Left lung (tissue), 4 donors: ENCODE measurements at regions not wholly inside any gene's neighbourhood (a gene's known extent, or its start where the extent isn't known, plus 50 kb on each side); places are given as distances from the start of the nearest gene placed in this dataset.

Experiments
- ATAC-seq: fragments of 200-7000 bp; cut with Tn5 transposase; one replicate; pipeline ENCODE4 v1.9.1; 2020; ENCODE audit warnings: moderate library complexity
- DNase-seq, 4 donors: peaks; one replicate each; pipeline ENCODE4 v3.0.0-alpha.2; 2013 to 2020
- H3K27ac ChIP-seq, 2 donors: fragments of 200-600 bp; sonication (generic) in 1 of 2; one replicate each; pipeline versions ENCODE4 v1.5.0 to v1.8.0; 2020 to 2021
- H3K27me3 ChIP-seq, 2 donors: fragments of 200-600 bp; sonication (generic) in 1 of 2; one replicate each; pipeline versions ENCODE4 v1.5.0 to v1.8.0; 2020 to 2021
- H3K36me3 ChIP-seq, 2 donors: fragments of 200-600 bp; sonication (generic) in 1 of 2; one replicate each; pipeline versions ENCODE4 v1.5.0 to v1.8.0; 2020 to 2021
- H3K4me1 ChIP-seq, 2 donors: fragments of 200-600 bp; one replicate each; pipeline ENCODE4 v1.8.0; 2021
- H3K4me3 ChIP-seq, 2 donors: fragments of 200-600 bp; sonication (generic) in 1 of 2; one replicate each; pipeline versions ENCODE4 v1.5.0 to v1.8.0; 2020 to 2021; ENCODE audit warnings: mild to moderate bottlenecking in 1 of 2
- H3K9me3 ChIP-seq, 2 donors: fragments of 200-600 bp; sonication (generic) in 1 of 2; one replicate each; pipeline versions ENCODE4 v1.5.0 to v1.8.0; 2020 to 2021
- CTCF ChIP-seq, 2 donors: fragments of 200-600 bp; sonication (generic) in 1 of 2; IDR thresholded peaks; one replicate each; pipeline versions ENCODE4 v1.5.0 to v1.8.0; 2021; ENCODE audit warnings: antibody characterized with exemption in 2 of 2
- intact Hi-C, 2 donors: fragments of 100-400 bp; cut with DNase I; formaldehyde crosslinking; loops; one replicate each; pipeline versions ENCODE4 v1.11.2 to v1.14.2; 2022
- donor health status: DM: no; HTN: yes; CAD: no.
- donor health status: DM: no; HTN: no; CAD: no.

GRCh38 chr2:228655331-228655730 lies 473.8 kb upstream of the SPHKAP start:
- no peak for ATAC-seq
- intact Hi-C loops = no loop called here
- no peak for TF ChIP-seq CTCF (IDR thresholded peaks at IDR 0.05)
- Histone ChIP-seq H3K27me3 (no peaks in the 10 kb centered on the region), H3K4me1 (no peaks in the 10 kb centered on the region), H3K4me3 (no peak overlapping the region), H3K9me3 (no peaks in the 10 kb centered on the region), H3K36me3 (no peaks in the 10 kb centered on the region), H3K27ac (no peak overlapping the region)
- no peak for DNase-seq

GRCh38 chr2:228654707-228655106 lies 473.2 kb upstream of the SPHKAP start:
- no peak for TF ChIP-seq CTCF (IDR thresholded peaks at IDR 0.05)
- Histone ChIP-seq H3K9me3 (no peaks in the 10 kb centered on the region), H3K36me3 (no peaks in the 10 kb centered on the region), H3K27me3 (no peaks in the 10 kb centered on the region), H3K4me1 (no peaks in the 10 kb centered on the region), H3K4me3 (no peak overlapping the region), H3K27ac (no peak overlapping the region)
- intact Hi-C loops = no loop called here
- DNase-seq (no peak), ATAC-seq (peak; percentile 26)

GRCh38 chr2:228653884-228654283 lies 472.4 kb upstream of the SPHKAP start:
- no peak overlapping the region for H3K4me3 ChIP-seq
- no peak for ATAC-seq

GRCh38 chr2:228652366-228652765 lies 470.9 kb upstream of the SPHKAP start:
- TF ChIP-seq CTCF (IDR thresholded peaks at IDR 0.05) = no peak
- no peak overlapping the region for H3K4me3 ChIP-seq
- no peaks in the 10 kb centered on the region for H3K36me3 ChIP-seq
- H3K9me3 ChIP-seq = no peaks in the 10 kb centered on the region
- H3K27me3 ChIP-seq = no peaks in the 10 kb centered on the region
- ATAC-seq (no peak), DNase-seq (no peak)
- H3K4me1 ChIP-seq = no peaks in the 10 kb centered on the region
- intact Hi-C loops = no loop called here
- H3K27ac ChIP-seq = no peak overlapping the region

More at GRCh38 chr2:228653884-228654283, 472.4 kb upstream of the SPHKAP start:
- H3K27me3 ChIP-seq = no peaks in the 10 kb centered on the region
- TF ChIP-seq CTCF (IDR thresholded peaks at IDR 0.05) = no peak
- H3K36me3 ChIP-seq = no peaks in the 10 kb centered on the region
- intact Hi-C loops = no loop called here
- H3K27ac ChIP-seq = no peak overlapping the region
- H3K9me3 ChIP-seq = no peaks in the 10 kb centered on the region
- H3K4me1 ChIP-seq = no peaks in the 10 kb centered on the region
- DNase-seq = no peak

- no peak for ATAC-seq
- Histone ChIP-seq H3K4me3 (no peak overlapping the region), H3K36me3 (no peaks in the 10 kb centered on the region), H3K27ac (no peak overlapping the region), H3K27me3 (no peaks in the 10 kb centered on the region), H3K4me1 (no peaks in the 10 kb centered on the region), H3K9me3 (no peaks in the 10 kb centered on the region)
- no peak for DNase-seq
- intact Hi-C loops = no loop called here
- TF ChIP-seq CTCF (IDR thresholded peaks at IDR 0.05) = no peak
Measured at GRCh38 chr2:228649876-228650275, 468.4 kb upstream of the SPHKAP start.
